Trophoblast cell (in vitro differentiated cells and primary cell): ENCODE measurements at regions not wholly inside any gene's neighbourhood (a gene's known extent, or its start where the extent isn't known, plus 50 kb on each side); places are given as distances from the start of the nearest gene placed in this dataset.

Experiments used
- DNase-seq, 2 donors: peaks; one replicate each; pipeline ENCODE4 v3.0.0-alpha.2; 2016
- H2AFZ ChIP-seq: 2 replicates; pipeline ENCODE4 v1.6.1; 2013; ENCODE audit warnings: low read length, moderate library complexity, mild to moderate bottlenecking; ENCODE audit not compliant: insufficient read depth, poor library complexity
- H2AK5ac ChIP-seq: 2 replicates; pipeline ENCODE4 v1.6.1; 2013; ENCODE audit warnings: mild to moderate bottlenecking, low read length
- H2BK120ac ChIP-seq: 2 replicates; pipeline ENCODE4 v1.6.1; 2013; ENCODE audit warnings: low read length, mild to moderate bottlenecking, moderate library complexity; ENCODE audit not compliant: insufficient read depth, poor library complexity
- H2BK12ac ChIP-seq: 2 replicates; pipeline ENCODE4 v1.6.1; 2013; ENCODE audit warnings: mild to moderate bottlenecking, low read length, moderate library complexity
- H2BK5ac ChIP-seq: 2 replicates; pipeline ENCODE4 v1.6.1; 2013; ENCODE audit warnings: low read length, low read depth, moderate library complexity, mild to moderate bottlenecking; ENCODE audit not compliant: poor library complexity
- H3K14ac ChIP-seq: 2 replicates; pipeline ENCODE4 v1.6.1; 2013; ENCODE audit warnings: mild to moderate bottlenecking, low read length
- H3K18ac ChIP-seq: 2 replicates; pipeline ENCODE4 v1.6.1; 2013; ENCODE audit warnings: mild to moderate bottlenecking, low read length
- H3K23ac ChIP-seq: 2 replicates; pipeline ENCODE4 v1.6.1; 2013; ENCODE audit warnings: low read length
- H3K27ac ChIP-seq: 2 replicates; pipeline ENCODE4 v1.5.1; 2013; ENCODE audit warnings: low read depth, mild to moderate bottlenecking, inconsistent platforms, low read length, moderate library complexity
- H3K27me3 ChIP-seq: 2 replicates; pipeline ENCODE4 v1.6.1; 2013; ENCODE audit warnings: inconsistent platforms, mild to moderate bottlenecking, low read length, moderate library complexity; ENCODE audit not compliant: insufficient read depth
- H3K36me3 ChIP-seq, 2 experiments: 1 replicate in 1 of 2; 2 replicates in 1 of 2; pipeline ENCODE4 v1.6.1; 2013; ENCODE audit warnings: low read length in 2 of 2, mild to moderate bottlenecking in 2 of 2, moderate library complexity in 1 of 2; ENCODE audit not compliant: insufficient read depth in 2 of 2, control insufficient read depth in 1 of 2
- H3K4ac ChIP-seq: 2 replicates; pipeline ENCODE4 v1.6.1; 2013; ENCODE audit warnings: low read depth, mild to moderate bottlenecking, low read length, moderate library complexity
- H3K4me1 ChIP-seq, 2 experiments: 1 replicate in 1 of 2; 2 replicates in 1 of 2; pipeline ENCODE4 v1.6.1; 2013; ENCODE audit warnings: low read length in 2 of 2, mild to moderate bottlenecking in 2 of 2, moderate library complexity in 1 of 2; ENCODE audit not compliant: insufficient read depth in 2 of 2, control insufficient read depth in 1 of 2
- H3K4me2 ChIP-seq: 2 replicates; pipeline ENCODE4 v1.6.1; 2013; ENCODE audit warnings: inconsistent platforms, mild to moderate bottlenecking, low read length, moderate library complexity
- H3K4me3 ChIP-seq: 2 replicates; pipeline ENCODE4 v1.5.1; 2013; ENCODE audit warnings: mild to moderate bottlenecking, low read depth, low read length, inconsistent platforms
- H3K79me1 ChIP-seq: one replicate; pipeline ENCODE4 v1.6.1; 2013; ENCODE audit warnings: low read length
- H3K79me2 ChIP-seq: 2 replicates; pipeline ENCODE4 v1.6.1; 2013; ENCODE audit warnings: low read length, mild to moderate bottlenecking; ENCODE audit not compliant: control insufficient read depth, insufficient read depth, poor library complexity
- H3K9ac ChIP-seq: 2 replicates; pipeline ENCODE4 v1.6.1; 2013; ENCODE audit warnings: mild to moderate bottlenecking, low read length
- H3K9me3 ChIP-seq: 2 replicates; pipeline ENCODE4 v1.6.1; 2013; ENCODE audit warnings: low read depth, mild to moderate bottlenecking, control low read depth, inconsistent platforms, low read length; ENCODE audit not compliant: insufficient read depth
- H4K12ac ChIP-seq: 2 replicates; pipeline ENCODE4 v1.6.1; 2013; ENCODE audit warnings: low read depth, mild to moderate bottlenecking, low read length, moderate library complexity
- H4K8ac ChIP-seq: 2 replicates; pipeline ENCODE4 v1.6.1; 2013; ENCODE audit warnings: low read depth, mild to moderate bottlenecking, low read length, moderate library complexity
- H4K91ac ChIP-seq: one replicate; pipeline ENCODE4 v1.6.1; 2013; ENCODE audit warnings: low read depth, mild to moderate bottlenecking, low read length, moderate library complexity
- WGBS: extraction: QIAGEN DNeasy Blood & Tissue Kit; methylation state at CpG from one replicate; pipeline ENCODE4 v1.1.7; 2013; ENCODE audit warnings: missing lambda C conversion rate; ENCODE audit not compliant: insufficient read length, insufficient coverage; ENCODE audit errors: extremely low coverage; 5-methylcytosine and 5-hydroxymethylcytosine counted together

DNA sequence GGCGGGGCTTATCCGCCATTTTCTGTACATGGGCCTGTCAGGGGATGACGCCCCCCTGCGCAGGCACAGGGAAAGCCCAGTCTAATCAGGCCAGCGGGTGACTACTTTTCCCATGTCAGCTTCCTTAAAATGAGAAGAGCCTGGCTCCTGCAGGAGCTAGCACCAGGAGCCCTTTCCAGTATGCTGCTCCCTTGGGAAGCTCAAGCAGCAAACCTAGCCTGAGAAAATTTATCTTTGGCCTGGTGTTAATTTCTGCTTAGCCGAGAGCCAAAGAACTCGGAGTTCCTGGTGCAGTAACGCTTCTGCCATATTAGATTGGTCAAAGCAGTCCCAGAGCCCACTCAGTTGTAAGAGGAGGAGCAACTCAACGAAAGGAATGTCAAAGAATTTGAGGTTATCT lies 239.0 kb upstream of the PHYHIPL start:
- no peak for DNase-seq
- Histone ChIP-seq H2BK120ac (no peak overlapping the region), H3K23ac (no peak overlapping the region), H3K27ac (no peak overlapping the region), H4K91ac (no peak overlapping the region), H3K27me3 (no peaks in the 10 kb centered on the region), H3K18ac (no peak overlapping the region), H2BK5ac (no peak overlapping the region), H4K12ac (no peak overlapping the region), H3K4ac (no peak overlapping the region), H4K8ac (no peak overlapping the region), H3K36me3 (no peaks in the 10 kb centered on the region), H2AFZ (no peak overlapping the region), H3K79me1 (no peaks in the 10 kb centered on the region), H2AK5ac (no peak overlapping the region), H2BK12ac (no peak overlapping the region), H3K4me2 (no peak overlapping the region), H3K9ac (no peak overlapping the region), H3K9me3 (no peaks in the 10 kb centered on the region), H3K79me2 (no peaks in the 10 kb centered on the region), H3K14ac (no peak overlapping the region), H3K4me1 (no peaks in the 10 kb centered on the region), H3K4me3 (no peak overlapping the region)
- no CpG with 5 or more reads among the region's 9 CpGs for WGBS

DNA sequence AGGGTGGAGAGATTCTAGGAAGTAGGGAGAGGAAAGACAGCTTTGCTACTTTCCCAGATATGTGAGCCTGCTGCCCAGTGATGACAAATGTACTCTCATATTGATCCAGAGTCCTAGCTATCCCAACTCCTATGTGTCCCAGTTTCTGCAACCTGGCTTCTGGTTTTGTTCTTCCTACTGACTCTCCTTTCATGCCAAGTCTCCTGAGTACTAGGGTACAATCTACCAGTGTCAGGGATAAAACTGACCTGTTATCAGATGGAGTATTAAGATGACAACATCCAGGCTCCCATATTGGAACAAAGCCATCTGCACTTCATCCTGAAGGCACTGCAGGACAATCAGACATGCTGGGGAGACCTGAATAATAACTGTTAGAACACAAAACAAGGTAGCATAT lies 233.7 kb upstream of the PHYHIPL start:
- Histone ChIP-seq H3K9ac (no peak overlapping the region), H2BK120ac (no peak overlapping the region), H3K27ac (no peak overlapping the region), H3K9me3 (no peaks in the 10 kb centered on the region), H2BK12ac (no peak overlapping the region), H4K8ac (no peak overlapping the region), H3K27me3 (no peaks in the 10 kb centered on the region), H3K4me3 (no peak overlapping the region), H3K23ac (no peak overlapping the region), H2AFZ (no peak overlapping the region), H3K4me2 (no peak overlapping the region), H3K36me3 (no peaks in the 10 kb centered on the region), H3K79me2 (no peaks in the 10 kb centered on the region), H4K12ac (no peak overlapping the region), H3K4ac (no peak overlapping the region), H3K14ac (no peak overlapping the region), H4K91ac (no peak overlapping the region), H3K79me1 (no peaks in the 10 kb centered on the region), H3K4me1 (no peaks in the 10 kb centered on the region), H2BK5ac (no peak overlapping the region), H2AK5ac (no peak overlapping the region), H3K18ac (no peak overlapping the region)
- DNase-seq, result no peak

DNA sequence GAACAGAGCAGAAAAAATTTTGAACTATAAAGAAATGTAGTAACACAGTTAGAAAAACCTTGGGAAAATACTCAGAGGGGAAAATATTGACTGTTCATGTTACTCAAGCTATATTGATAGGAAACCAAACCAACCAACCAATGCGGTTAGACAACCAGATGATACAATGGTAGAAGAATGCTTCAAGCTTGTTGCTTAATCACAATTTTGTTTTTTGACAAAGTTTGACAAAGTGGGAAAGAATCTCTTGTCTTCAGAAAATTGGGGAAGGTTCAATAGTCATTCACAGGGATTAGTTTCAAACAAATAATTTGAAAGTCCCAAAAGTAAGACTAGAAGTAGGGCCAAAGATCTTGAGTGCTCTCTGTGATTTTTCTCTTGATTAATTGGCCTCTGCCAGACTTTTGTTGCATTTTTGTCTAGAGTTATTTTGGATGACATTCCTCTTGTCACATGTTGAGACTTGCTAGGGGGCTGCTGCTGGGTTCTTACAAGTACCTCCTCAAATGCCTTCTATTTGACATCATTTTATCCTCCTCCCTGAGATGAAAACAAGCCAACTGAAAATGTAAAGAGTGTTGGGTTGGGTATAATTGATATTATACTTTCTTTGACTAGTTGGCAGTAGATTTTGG lies 233.1 kb upstream of the PHYHIPL start:
- Histone ChIP-seq H4K8ac (no peak overlapping the region), H3K79me1 (no peaks in the 10 kb centered on the region), H3K14ac (no peak overlapping the region), H3K18ac (no peak overlapping the region), H3K27ac (no peak overlapping the region), H2BK5ac (no peak overlapping the region), H3K4me3 (no peak overlapping the region), H3K4ac (no peak overlapping the region), H4K91ac (no peak overlapping the region), H2AFZ (no peak overlapping the region), H3K4me2 (no peak overlapping the region), H3K23ac (no peak overlapping the region), H2AK5ac (no peak overlapping the region), H3K4me1 (no peaks in the 10 kb centered on the region), H3K9me3 (no peaks in the 10 kb centered on the region), H3K79me2 (no peaks in the 10 kb centered on the region), H3K36me3 (no peaks in the 10 kb centered on the region), H4K12ac (no peak overlapping the region), H3K9ac (no peak overlapping the region), H2BK12ac (no peak overlapping the region), H3K27me3 (no peaks in the 10 kb centered on the region), H2BK120ac (no peak overlapping the region)
- no CpG with 5 or more reads among the region's 1 CpG for WGBS
- DNase-seq, result peak in 1 of 2 donors; percentile 66

DNA sequence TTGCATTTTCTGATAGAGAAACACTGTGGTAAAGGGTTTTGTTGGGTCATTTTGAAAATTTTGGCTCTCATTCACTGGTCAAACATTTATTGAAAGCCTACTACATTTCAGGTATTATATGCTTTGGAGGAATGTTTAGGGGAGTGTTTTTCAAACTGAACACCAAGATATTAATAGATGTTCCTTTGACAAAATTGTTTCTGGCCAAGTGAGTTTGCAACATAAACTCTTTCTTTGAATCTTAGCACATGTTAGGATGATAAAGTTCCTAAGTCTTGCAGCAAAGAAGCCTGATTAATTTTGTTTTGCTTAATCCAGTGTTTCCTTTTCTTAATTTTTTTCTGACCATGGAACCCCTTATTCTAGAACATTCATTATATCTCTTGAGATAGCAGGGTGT lies 232.5 kb upstream of the PHYHIPL start:
- Histone ChIP-seq H3K4me3 (no peak overlapping the region), H2AFZ (no peak overlapping the region), H3K23ac (no peak overlapping the region), H3K27me3 (no peaks in the 10 kb centered on the region), H3K9ac (no peak overlapping the region), H3K27ac (no peak overlapping the region), H3K4me2 (no peak overlapping the region), H4K12ac (no peak overlapping the region), H3K14ac (no peak overlapping the region), H3K36me3 (no peaks in the 10 kb centered on the region), H4K91ac (no peak overlapping the region), H3K4me1 (no peaks in the 10 kb centered on the region), H2BK12ac (no peak overlapping the region), H3K9me3 (no peaks in the 10 kb centered on the region), H2BK120ac (no peak overlapping the region), H3K79me2 (no peaks in the 10 kb centered on the region), H2BK5ac (no peak overlapping the region), H3K79me1 (no peaks in the 10 kb centered on the region), H2AK5ac (no peak overlapping the region), H3K4ac (no peak overlapping the region), H4K8ac (no peak overlapping the region), H3K18ac (no peak overlapping the region)
- DNase-seq, result no peak
